Panc1 (cell line): ENCODE measurements at regions not wholly inside any gene's neighbourhood (a gene's known extent, or its start where the extent isn't known, plus 50 kb on each side); places are given as distances from the start of the nearest gene placed in this dataset.

Experiments used
- ATAC-seq: fragments of 200-7000 bp; cut with Tn5 transposase; 2 replicates; pipeline ENCODE4 v1.9.1; 2020; ENCODE audit warnings: mild to moderate bottlenecking, moderate library complexity
- BruUV-seq: library from RNA; stranded (reverse); fragments of 400-500 nt; replicated peaks from 2 replicates; lab custom pipeline; 2021; lab: Mats Ljungman, UMichigan
- CTCF ChIA-PET: fragments of 300-600 bp; sonication (Branson Sonifier 250); formaldehyde crosslinking; loops from one replicate; lab custom pipeline; 2022; ENCODE audit warnings: antibody characterized with exemption; lab: Charles Lee
- POLR2A ChIA-PET: fragments of 300-600 bp; sonication (Branson Sonifier 250); formaldehyde crosslinking; loops from one replicate; lab custom pipeline; 2022; ENCODE audit warnings: antibody characterized with exemption; lab: Charles Lee
- DNase-seq: peaks from one replicate; pipeline ENCODE4 v3.0.0-alpha.2; 2010; ENCODE audit warnings: low read depth, low spot score
- H3K27ac ChIP-seq: 2 replicates; pipeline ENCODE4 v1.5.1; 2011; ENCODE audit warnings: mild to moderate bottlenecking, low read length, inconsistent platforms
- H3K27me3 ChIP-seq: fragments of 200-500 bp; sonication (Bioruptor generic); 2 replicates; pipeline ENCODE4 v1.6.0; 2014; ENCODE audit warnings: low read length, inconsistent platforms; ENCODE audit not compliant: control insufficient read depth, insufficient read depth
- H3K36me3 ChIP-seq: fragments of 200-500 bp; sonication (Bioruptor generic); 2 replicates; pipeline ENCODE4 v1.5.1; 2014; ENCODE audit warnings: inconsistent platforms, mild to moderate bottlenecking, low read length, moderate library complexity; ENCODE audit not compliant: control insufficient read depth, insufficient read depth
- H3K4me1 ChIP-seq: 2 replicates; pipeline ENCODE4 v1.5.1; 2011; ENCODE audit warnings: inconsistent platforms, mild to moderate bottlenecking, low read length, moderate library complexity; ENCODE audit not compliant: control insufficient read depth, insufficient read depth
- H3K4me3 ChIP-seq, 2 experiments: 2 replicates each; pipeline ENCODE4 v1.5.1; 2011 to 2012; ENCODE audit warnings: low read depth in 2 of 2, low read length in 2 of 2, mild to moderate bottlenecking in 2 of 2, inconsistent platforms in 1 of 2, moderate library complexity in 1 of 2
- H3K9me3 ChIP-seq: fragments of 200-500 bp; sonication (Bioruptor generic); 2 replicates; pipeline ENCODE4 v1.5.1; 2014; ENCODE audit warnings: low read depth, mild to moderate bottlenecking, inconsistent platforms, low read length, moderate library complexity; ENCODE audit not compliant: control insufficient read depth, insufficient read depth
- CTCF ChIP-seq: fragments of 450-650 bp; IDR thresholded peaks from 2 replicates; pipeline ENCODE4 v1.5.1; 2017; ENCODE audit warnings: mild to moderate bottlenecking
- POLR2AphosphoS5 ChIP-seq: IDR thresholded peaks from 2 replicates; pipeline ENCODE4 v1.6.1; 2012; ENCODE audit warnings: mild to moderate bottlenecking, low read depth, low read length, moderate library complexity
- SIN3A ChIP-seq: IDR thresholded peaks from 2 replicates; pipeline ENCODE4 v1.6.1; 2012; ENCODE audit warnings: low read depth, mild to moderate bottlenecking, low read length, moderate library complexity, borderline replicate concordance; ENCODE audit not compliant: insufficient read depth
- TCF7L2 ChIP-seq: IDR thresholded peaks from 2 replicates; pipeline ENCODE4 v1.6.1; 2011; ENCODE audit warnings: mild to moderate bottlenecking, low read depth, low read length, inconsistent platforms
- in situ Hi-C: cut with HindIII; loops from 2 replicates; pipeline ENCODE4 v1.10.0; 2016; ENCODE audit warnings: low sequenced_read_pairs, low pct_unique_long_range_greater_than_20kb
- intact Hi-C: fragments of 100-400 bp; cut with micrococcal nuclease; formaldehyde crosslinking; loops from one replicate; pipeline ENCODE4 v1.10.0; 2022; ENCODE audit not compliant: unreplicated experiment
- TF ChIP-seq, protein P1 (sequence below), 2 experiments: IDR thresholded peaks; 2 replicates each; pipeline ENCODE4 v1.6.1; 2011 to 2012; ENCODE audit warnings: low read depth in 2 of 2, control low read depth in 1 of 2, low read length in 1 of 2, mild to moderate bottlenecking in 1 of 2, moderate library complexity in 1 of 2; ENCODE audit not compliant: insufficient read depth in 1 of 2

GRCh38 chr3:127439621-127440020 is 150.9 kb downstream of the TPRA1 start:
- BruUV-seq, result no TSS peak
- Histone ChIP-seq H3K36me3 (no peaks in the 10 kb centered on the region), H3K4me3 (no peak overlapping the region), H3K27ac (no peak overlapping the region), H3K9me3 (no peaks in the 10 kb centered on the region), H3K27me3 (peaks cover 11% of the 10 kb centered on the region), H3K4me1 (no peaks in the 10 kb centered on the region)
- ChIA-PET CTCF (no interaction called here), POLR2A (no interaction called here)
- TF ChIP-seq POLR2AphosphoS5, result no peak
- no peak for TF ChIP-seq TCF7L2
- TF ChIP-seq, protein P1, sequence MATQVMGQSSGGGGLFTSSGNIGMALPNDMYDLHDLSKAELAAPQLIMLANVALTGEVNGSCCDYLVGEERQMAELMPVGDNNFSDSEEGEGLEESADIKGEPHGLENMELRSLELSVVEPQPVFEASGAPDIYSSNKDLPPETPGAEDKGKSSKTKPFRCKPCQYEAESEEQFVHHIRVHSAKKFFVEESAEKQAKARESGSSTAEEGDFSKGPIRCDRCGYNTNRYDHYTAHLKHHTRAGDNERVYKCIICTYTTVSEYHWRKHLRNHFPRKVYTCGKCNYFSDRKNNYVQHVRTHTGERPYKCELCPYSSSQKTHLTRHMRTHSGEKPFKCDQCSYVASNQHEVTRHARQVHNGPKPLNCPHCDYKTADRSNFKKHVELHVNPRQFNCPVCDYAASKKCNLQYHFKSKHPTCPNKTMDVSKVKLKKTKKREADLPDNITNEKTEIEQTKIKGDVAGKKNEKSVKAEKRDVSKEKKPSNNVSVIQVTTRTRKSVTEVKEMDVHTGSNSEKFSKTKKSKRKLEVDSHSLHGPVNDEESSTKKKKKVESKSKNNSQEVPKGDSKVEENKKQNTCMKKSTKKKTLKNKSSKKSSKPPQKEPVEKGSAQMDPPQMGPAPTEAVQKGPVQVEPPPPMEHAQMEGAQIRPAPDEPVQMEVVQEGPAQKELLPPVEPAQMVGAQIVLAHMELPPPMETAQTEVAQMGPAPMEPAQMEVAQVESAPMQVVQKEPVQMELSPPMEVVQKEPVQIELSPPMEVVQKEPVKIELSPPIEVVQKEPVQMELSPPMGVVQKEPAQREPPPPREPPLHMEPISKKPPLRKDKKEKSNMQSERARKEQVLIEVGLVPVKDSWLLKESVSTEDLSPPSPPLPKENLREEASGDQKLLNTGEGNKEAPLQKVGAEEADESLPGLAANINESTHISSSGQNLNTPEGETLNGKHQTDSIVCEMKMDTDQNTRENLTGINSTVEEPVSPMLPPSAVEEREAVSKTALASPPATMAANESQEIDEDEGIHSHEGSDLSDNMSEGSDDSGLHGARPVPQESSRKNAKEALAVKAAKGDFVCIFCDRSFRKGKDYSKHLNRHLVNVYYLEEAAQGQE (IDR thresholded peaks at IDR 0.05; ENCODE audit: insufficient read depth in 1 of 2, low read depth in 2 of 2, low read length in 1 of 2), result no peak
- intact Hi-C loops (no loop called here), in situ Hi-C loops (no loop called here)
- ATAC-seq, result no peak
- no peak for DNase-seq

GRCh38 chr3:127438951-127439350 is 151.1 kb upstream of the PRR20G start:
- ChIA-PET CTCF (no interaction called here), POLR2A (no interaction called here)
- Histone ChIP-seq H3K9me3 (no peaks in the 10 kb centered on the region), H3K4me1 (no peaks in the 10 kb centered on the region), H3K36me3 (no peaks in the 10 kb centered on the region), H3K27ac (no peak overlapping the region), H3K4me3 (no peak overlapping the region), H3K27me3 (peaks cover 11% of the 10 kb centered on the region)
- intact Hi-C loops, result no loop called here
- BruUV-seq, result no TSS peak
- in situ Hi-C loops, result no loop called here
- TF ChIP-seq POLR2AphosphoS5, result no peak
- TF ChIP-seq CTCF, result no peak
- TF ChIP-seq, protein P1 (IDR thresholded peaks at IDR 0.05; ENCODE audit: insufficient read depth in 1 of 2, low read depth in 2 of 2, low read length in 1 of 2), result no peak
- no peak for TF ChIP-seq TCF7L2
- TF ChIP-seq SIN3A, result no peak
- no peak for ATAC-seq
- DNase-seq, result no peak
